Calu3 (cell line): ENCODE measurements at regions not wholly inside any gene's neighbourhood (a gene's known extent, or its start where the extent isn't known, plus 50 kb on each side); places are given as distances from the start of the nearest gene placed in this dataset.
A peak's percentile ranks its signal among the peaks of the same experiment; 100 is the strongest.

Experiments used
- BruUV-seq: library from RNA; stranded (reverse); fragments of 400-500 nt; replicated peaks from 2 replicates; lab custom pipeline; 2021; lab: Mats Ljungman, UMichigan
- CTCF ChIA-PET: fragments of 300-600 bp; sonication (Branson Sonifier 250); formaldehyde crosslinking; loops from one replicate; lab custom pipeline; 2022; ENCODE audit warnings: antibody characterized with exemption; lab: Charles Lee
- DNase-seq: peaks from one replicate; pipeline ENCODE4 v3.0.0; 2022
- H3K27ac Mint-ChIP-seq: one replicate; pipeline ENCODE4 v1.8.0; 2022; ENCODE audit warnings: mixed read lengths; ENCODE audit not compliant: unreplicated experiment
- H3K27me3 Mint-ChIP-seq: one replicate; pipeline ENCODE4 v1.8.0; 2022; ENCODE audit warnings: mixed read lengths; ENCODE audit not compliant: unreplicated experiment
- H3K36me3 Mint-ChIP-seq: one replicate; pipeline ENCODE4 v1.8.0; 2022; ENCODE audit warnings: mild to moderate bottlenecking, moderate library complexity, mixed read lengths; ENCODE audit not compliant: insufficient read depth, unreplicated experiment
- H3K4me1 Mint-ChIP-seq: one replicate; pipeline ENCODE4 v1.8.0; 2022; ENCODE audit warnings: mild to moderate bottlenecking, low read depth, mixed read lengths; ENCODE audit not compliant: unreplicated experiment
- H3K4me3 Mint-ChIP-seq: one replicate; pipeline ENCODE4 v1.8.0; 2022; ENCODE audit warnings: mild to moderate bottlenecking, low read depth, moderate library complexity, mixed read lengths; ENCODE audit not compliant: unreplicated experiment
- H3K9me3 Mint-ChIP-seq: one replicate; pipeline ENCODE4 v1.8.0; 2022; ENCODE audit warnings: low read depth, mixed read lengths; ENCODE audit not compliant: unreplicated experiment
- intact Hi-C: fragments of 100-400 bp; cut with micrococcal nuclease; formaldehyde crosslinking; loops from one replicate; pipeline ENCODE4 v1.10.0; 2022; ENCODE audit not compliant: unreplicated experiment
- TF ChIP-seq, protein P1 (sequence below): fragments of 200-600 bp; IDR thresholded peaks from one replicate; pipeline ENCODE4 v1.8.0; 2022; ENCODE audit warnings: antibody characterized with exemption; ENCODE audit not compliant: unreplicated experiment

DNA sequence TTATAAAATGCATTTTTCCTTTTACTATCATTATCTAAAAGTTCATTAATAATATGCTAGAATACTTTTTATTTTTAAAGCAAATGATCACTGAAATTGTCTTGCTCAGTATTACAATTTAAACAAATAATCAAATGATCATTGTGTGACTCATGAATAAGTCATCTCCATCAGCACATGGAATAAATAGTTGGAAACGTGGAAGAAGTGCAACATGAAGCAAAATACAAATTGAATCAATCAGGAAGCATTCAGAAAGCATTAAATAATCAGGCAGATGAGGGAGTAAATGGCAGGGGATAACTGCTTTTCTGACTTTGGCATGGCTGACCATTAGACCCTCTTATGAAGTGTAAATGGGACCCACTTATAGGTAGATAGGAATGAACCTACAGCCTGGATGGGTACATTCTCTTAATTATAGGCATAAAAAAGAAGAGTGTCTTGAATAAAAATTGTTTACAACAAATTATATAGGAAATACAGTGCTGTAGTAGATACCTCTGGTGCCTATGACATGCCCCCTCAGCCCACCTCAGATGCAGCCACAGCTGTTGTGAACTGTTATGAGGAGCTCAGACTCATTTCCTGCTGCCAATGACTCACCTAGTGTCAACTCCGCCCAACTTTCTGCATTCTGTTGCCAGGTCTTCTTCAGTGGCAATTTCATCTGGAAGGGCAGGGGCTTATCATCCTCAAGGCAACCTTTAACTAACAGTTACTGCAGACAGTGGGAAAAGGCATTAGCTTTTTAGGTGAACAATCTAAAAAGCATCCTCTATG is 936.0 kb downstream of the TRIB2 start:
- H3K4me3 Mint-ChIP-seq = no peak overlapping the region
- no peaks in the 10 kb centered on the region for H3K27me3 Mint-ChIP-seq
- DNase-seq = peak; percentile 20
- no TSS peak for BruUV-seq
- intact Hi-C loops = no loop called here
- peaks cover 5% of the 10 kb centered on the region for H3K36me3 Mint-ChIP-seq
- H3K27ac Mint-ChIP-seq = no peak overlapping the region
- CTCF ChIA-PET = no interaction called here
- TF ChIP-seq, protein P1, sequence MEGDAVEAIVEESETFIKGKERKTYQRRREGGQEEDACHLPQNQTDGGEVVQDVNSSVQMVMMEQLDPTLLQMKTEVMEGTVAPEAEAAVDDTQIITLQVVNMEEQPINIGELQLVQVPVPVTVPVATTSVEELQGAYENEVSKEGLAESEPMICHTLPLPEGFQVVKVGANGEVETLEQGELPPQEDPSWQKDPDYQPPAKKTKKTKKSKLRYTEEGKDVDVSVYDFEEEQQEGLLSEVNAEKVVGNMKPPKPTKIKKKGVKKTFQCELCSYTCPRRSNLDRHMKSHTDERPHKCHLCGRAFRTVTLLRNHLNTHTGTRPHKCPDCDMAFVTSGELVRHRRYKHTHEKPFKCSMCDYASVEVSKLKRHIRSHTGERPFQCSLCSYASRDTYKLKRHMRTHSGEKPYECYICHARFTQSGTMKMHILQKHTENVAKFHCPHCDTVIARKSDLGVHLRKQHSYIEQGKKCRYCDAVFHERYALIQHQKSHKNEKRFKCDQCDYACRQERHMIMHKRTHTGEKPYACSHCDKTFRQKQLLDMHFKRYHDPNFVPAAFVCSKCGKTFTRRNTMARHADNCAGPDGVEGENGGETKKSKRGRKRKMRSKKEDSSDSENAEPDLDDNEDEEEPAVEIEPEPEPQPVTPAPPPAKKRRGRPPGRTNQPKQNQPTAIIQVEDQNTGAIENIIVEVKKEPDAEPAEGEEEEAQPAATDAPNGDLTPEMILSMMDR = no peak
- peaks cover 17% of the 10 kb centered on the region for H3K4me1 Mint-ChIP-seq
- peaks cover 2% of the 10 kb centered on the region for H3K9me3 Mint-ChIP-seq

DNA sequence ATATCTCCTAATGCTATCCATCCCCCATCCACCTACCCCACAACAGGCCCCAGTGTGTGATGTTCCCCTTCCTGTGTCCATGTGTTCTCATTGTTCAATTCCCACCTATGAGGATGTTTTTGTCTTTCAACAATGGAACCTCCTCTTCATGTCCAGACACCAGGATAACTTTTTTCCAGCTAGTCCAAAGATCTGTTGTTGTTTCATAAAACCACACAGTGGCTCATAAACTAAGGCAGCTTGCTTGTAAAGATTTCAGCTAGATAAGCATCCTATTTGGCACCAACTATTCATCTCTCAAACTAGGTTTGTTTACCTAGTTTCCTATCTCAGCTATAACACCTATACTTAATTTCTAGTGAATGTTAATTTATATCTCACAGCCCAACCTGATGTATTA is 937.7 kb downstream of the TRIB2 start:
- no peak overlapping the region for H3K4me3 Mint-ChIP-seq
- no peak for DNase-seq
- no TSS peak for BruUV-seq
- H3K27ac Mint-ChIP-seq = no peak overlapping the region
- TF ChIP-seq, protein P1 = no peak
- CTCF ChIA-PET = no interaction called here
- H3K9me3 Mint-ChIP-seq = peaks cover 2% of the 10 kb centered on the region
- peaks cover 17% of the 10 kb centered on the region for H3K4me1 Mint-ChIP-seq
- peaks cover 5% of the 10 kb centered on the region for H3K36me3 Mint-ChIP-seq
- H3K27me3 Mint-ChIP-seq = no peaks in the 10 kb centered on the region
- intact Hi-C loops = no loop called here

DNA sequence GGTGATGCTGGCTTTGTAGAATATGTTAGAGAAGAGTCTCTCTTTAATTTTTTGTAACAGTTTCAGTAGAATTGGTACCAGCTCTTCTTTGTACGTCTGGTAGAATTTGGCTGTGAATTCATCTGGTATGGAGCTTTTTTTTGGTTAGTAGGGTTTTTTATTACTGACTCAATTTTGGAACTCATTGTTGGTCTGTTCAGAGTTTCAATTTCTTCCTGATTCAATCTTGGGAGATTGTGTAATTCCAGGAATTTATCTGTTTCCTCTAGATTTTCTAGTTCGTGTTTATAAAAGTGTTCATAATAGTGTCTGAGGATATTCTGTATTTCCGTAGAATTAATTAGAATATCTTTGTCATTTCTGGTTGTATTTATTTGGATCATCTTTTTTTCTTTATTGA is 943.5 kb downstream of the TRIB2 start:
- BruUV-seq = no TSS peak
- CTCF ChIA-PET = interaction anchor here (0.7 to 1.0 kb wide), 2 partner anchors 137 to 975 kb away, joined by 3 read pairs; no protein-coding TSS in a partner anchor
- no peak overlapping the region for H3K27ac Mint-ChIP-seq
- TF ChIP-seq, protein P1 = no peak
- no peak for DNase-seq
- H3K36me3 Mint-ChIP-seq = no peaks in the 10 kb centered on the region
- intact Hi-C loops = no loop called here
- no peaks in the 10 kb centered on the region for H3K4me1 Mint-ChIP-seq
- H3K27me3 Mint-ChIP-seq = no peaks in the 10 kb centered on the region
- H3K4me3 Mint-ChIP-seq = no peak overlapping the region
- no peaks in the 10 kb centered on the region for H3K9me3 Mint-ChIP-seq

DNA sequence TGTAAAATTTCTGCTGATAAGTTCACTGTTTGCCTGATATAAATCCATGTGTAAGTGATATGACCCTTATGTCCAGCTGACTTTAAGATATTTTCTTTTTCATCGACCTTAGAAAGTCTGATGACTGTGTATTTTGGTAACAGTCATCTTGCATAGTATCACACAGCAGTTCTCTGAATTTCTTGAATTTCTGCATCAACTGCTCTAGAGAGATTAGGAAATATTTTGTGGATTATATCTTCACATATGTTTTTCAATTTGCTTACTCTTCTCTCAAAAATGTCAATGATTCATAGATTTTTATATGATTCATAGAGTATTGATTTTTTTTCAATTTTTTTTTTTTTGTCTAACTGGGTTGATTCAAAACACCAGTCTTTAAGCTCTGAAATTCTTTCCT is 945.3 kb downstream of the TRIB2 start:
- no peak overlapping the region for H3K4me3 Mint-ChIP-seq
- no TSS peak for BruUV-seq
- H3K9me3 Mint-ChIP-seq = no peaks in the 10 kb centered on the region
- DNase-seq = no peak
- H3K36me3 Mint-ChIP-seq = no peaks in the 10 kb centered on the region
- CTCF ChIA-PET = interaction anchor here (0.6 kb wide), 1 partner anchor 112 kb away, joined by 4 read pairs; no protein-coding TSS in a partner anchor
- TF ChIP-seq, protein P1 = no peak
- H3K4me1 Mint-ChIP-seq = no peaks in the 10 kb centered on the region
- H3K27me3 Mint-ChIP-seq = no peaks in the 10 kb centered on the region
- intact Hi-C loops = no loop called here
- no peak overlapping the region for H3K27ac Mint-ChIP-seq
